ENCODE measurements at regions not wholly inside any gene's neighbourhood (a gene's known extent, or its start where the extent isn't known, plus 50 kb on each side); places are given as distances from the start of the nearest gene placed in this dataset.

DNA sequence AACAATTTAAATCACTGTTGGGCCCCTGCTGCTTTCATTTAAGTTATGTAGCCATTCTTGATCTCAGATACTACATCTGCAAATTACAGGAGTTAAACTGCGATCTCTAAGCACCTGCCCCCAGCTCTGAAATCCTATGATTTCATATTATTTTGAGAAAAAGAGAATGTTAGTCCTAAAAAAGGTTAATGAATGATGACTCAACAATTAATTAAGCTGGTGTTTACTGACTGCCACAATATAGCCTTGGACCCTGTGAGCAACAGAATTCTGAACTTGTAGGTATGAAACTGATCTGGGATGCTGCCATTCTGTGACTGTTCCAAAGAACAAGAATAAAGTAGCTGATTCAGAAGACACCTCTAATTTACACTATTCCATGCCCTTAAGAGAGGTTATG, 124.4 kb upstream of the FBXL7 start:
- CTCF ChIA-PET, result interaction anchor here (1.1 kb wide), 1 partner anchor 9 kb away, joined by 4 read pairs; no protein-coding TSS in a partner anchor
- TF ChIP-seq, protein P1, sequence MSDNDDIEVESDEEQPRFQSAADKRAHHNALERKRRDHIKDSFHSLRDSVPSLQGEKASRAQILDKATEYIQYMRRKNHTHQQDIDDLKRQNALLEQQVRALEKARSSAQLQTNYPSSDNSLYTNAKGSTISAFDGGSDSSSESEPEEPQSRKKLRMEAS (IDR thresholded peaks at IDR 0.05; ENCODE audit: insufficient read depth, insufficient read length), result no peak
- no peak for TF ChIP-seq GATA2 (IDR thresholded peaks at IDR 0.05; ENCODE audit: insufficient read depth, insufficient read length, low read depth, low read length)
- TF ChIP-seq, protein P2, sequence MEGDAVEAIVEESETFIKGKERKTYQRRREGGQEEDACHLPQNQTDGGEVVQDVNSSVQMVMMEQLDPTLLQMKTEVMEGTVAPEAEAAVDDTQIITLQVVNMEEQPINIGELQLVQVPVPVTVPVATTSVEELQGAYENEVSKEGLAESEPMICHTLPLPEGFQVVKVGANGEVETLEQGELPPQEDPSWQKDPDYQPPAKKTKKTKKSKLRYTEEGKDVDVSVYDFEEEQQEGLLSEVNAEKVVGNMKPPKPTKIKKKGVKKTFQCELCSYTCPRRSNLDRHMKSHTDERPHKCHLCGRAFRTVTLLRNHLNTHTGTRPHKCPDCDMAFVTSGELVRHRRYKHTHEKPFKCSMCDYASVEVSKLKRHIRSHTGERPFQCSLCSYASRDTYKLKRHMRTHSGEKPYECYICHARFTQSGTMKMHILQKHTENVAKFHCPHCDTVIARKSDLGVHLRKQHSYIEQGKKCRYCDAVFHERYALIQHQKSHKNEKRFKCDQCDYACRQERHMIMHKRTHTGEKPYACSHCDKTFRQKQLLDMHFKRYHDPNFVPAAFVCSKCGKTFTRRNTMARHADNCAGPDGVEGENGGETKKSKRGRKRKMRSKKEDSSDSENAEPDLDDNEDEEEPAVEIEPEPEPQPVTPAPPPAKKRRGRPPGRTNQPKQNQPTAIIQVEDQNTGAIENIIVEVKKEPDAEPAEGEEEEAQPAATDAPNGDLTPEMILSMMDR (IDR thresholded peaks at IDR 0.05; ENCODE audit: extremely low read depth in 1 of 2, insufficient read depth in 1 of 2, low read depth in 1 of 2, low read length in 2 of 2), result no peak
- no peak for TF ChIP-seq JUN (IDR thresholded peaks at IDR 0.05; ENCODE audit: borderline replicate concordance, insufficient read depth, insufficient read length, low read depth)
- no peak for TF ChIP-seq POLR2AphosphoS5 (IDR thresholded peaks at IDR 0.05; ENCODE audit: insufficient read depth, low read depth, low read length)
- no peak for TF ChIP-seq FOS (IDR thresholded peaks at IDR 0.05; ENCODE audit: borderline replicate concordance, insufficient read depth, low read length)
- no peak for TF ChIP-seq MYC (IDR thresholded peaks at IDR 0.05; ENCODE audit: low read depth, low read length)
- TF ChIP-seq POLR2A (IDR thresholded peaks at IDR 0.05; ENCODE audit: low read depth, low read length), result no peak
- no peak for TF ChIP-seq EZH2 (IDR thresholded peaks at IDR 0.05; ENCODE audit: borderline replicate concordance, low read depth, low read length, severe bottlenecking)
- FAIRE-seq (no peak), DNase-seq (ENCODE audit: low read depth, low spot score) (no peak)
- Histone ChIP-seq H3K9me1 (replicated peaks; ENCODE audit: control insufficient read depth, extremely low read depth, insufficient read depth, low read length) (no peaks in the 10 kb centered on the region), H3K27me3 (ENCODE audit: control insufficient read depth in 2 of 2, insufficient read depth in 2 of 2, low read length in 2 of 2) (peaks cover 0 to 4% of the 10 kb centered on the region in 2 experiments), H3K4me1 (ENCODE audit: control insufficient read depth, extremely low read depth, insufficient read depth, low read length) (no peaks in the 10 kb centered on the region), H3K4me3 (replicated peaks in 1 of 3; ENCODE audit: insufficient read depth in 1 of 3, low read depth in 1 of 3, low read length in 3 of 3) (no peak overlapping the region), H4K20me1 (replicated peaks; ENCODE audit: control insufficient read depth, extremely low read depth, insufficient read depth, low read length) (no peaks in the 10 kb centered on the region), H3K79me2 (ENCODE audit: control insufficient read depth, insufficient read depth, low read length) (no peaks in the 10 kb centered on the region), H3K9ac (replicated peaks; ENCODE audit: extremely low read depth, insufficient read depth, low read length) (no peak overlapping the region), H3K36me3 (ENCODE audit: control insufficient read depth in 2 of 2, extremely low read depth in 1 of 2, insufficient read depth in 2 of 2, low read length in 2 of 2) (no peaks in the 10 kb centered on the region), H3K9me3 (replicated peaks; ENCODE audit: control insufficient read depth, insufficient read depth, low read length) (no peaks in the 10 kb centered on the region), H3K27ac (ENCODE audit: insufficient read depth, low read depth, low read length) (no peak overlapping the region), H2AFZ (ENCODE audit: low read depth, low read length) (no peak overlapping the region), H3K4me2 (ENCODE audit: insufficient read depth, low read length) (no peak overlapping the region)
- BruUV-seq (replicated peaks), result no TSS peak
- dilution Hi-C loops (cut with MboI; ENCODE audit: extremely low pct_ligation_motif_present, low sequenced_read_pairs) (no loop called here), intact Hi-C loops (cut with micrococcal nuclease) (no loop called here)
- POLR2A ChIA-PET, result no interaction called here

All from endothelial cell of umbilical vein (primary cell).